GOT3 (cell line): ENCODE measurements at regions not wholly inside any gene's neighbourhood (a gene's known extent, or its start where the extent isn't known, plus 50 kb on each side); places are given as distances from the start of the nearest gene placed in this dataset.
A peak's percentile ranks its signal among the peaks of the same experiment; 100 is the strongest.
"Not testable (repeated sequence)": the region's sequence is repeated elsewhere in the genome, so short reads cannot be mapped to it uniquely, and the experiment has no call there.

Source experiments
- DNase-seq: peaks from one replicate; lab custom pipeline; 2025; ENCODE audit warnings: mixed read lengths; lab: John Stamatoyannopoulos, UW

GRCh38 chr10:3959370-3960325, 174.6 kb upstream of the KLF6 start:
- no peak for DNase-seq

GRCh38 chr10:3958472-3958996, 173.5 kb upstream of the KLF6 start:
- no peak for DNase-seq

GRCh38 chr10:3955955-3956617, 171.1 kb upstream of the KLF6 start:
- DNase-seq: no peak

GRCh38 chr10:3955493-3955892, 170.5 kb upstream of the KLF6 start:
- no peak for DNase-seq

GRCh38 chr10:3954615-3955014, 169.6 kb upstream of the KLF6 start:
- no peak for DNase-seq

GRCh38 chr10:3954007-3954406, 169.0 kb upstream of the KLF6 start:
- DNase-seq: not testable (repeated sequence)

- DNase-seq: no peak
Observed at GRCh38 chr10:3951993-3952392, 167.0 kb upstream of the KLF6 start.

GRCh38 chr10:3950676-3951275, 165.8 kb upstream of the KLF6 start:
- no peak for DNase-seq

- DNase-seq: no peak
Observed at GRCh38 chr10:3949711-3950110, 164.7 kb upstream of the KLF6 start.

- no peak for DNase-seq
Observed at GRCh38 chr10:3948843-3949242, 163.8 kb upstream of the KLF6 start.

- no peak for DNase-seq
Observed at GRCh38 chr10:3946234-3947229, 161.5 kb upstream of the KLF6 start.

GRCh38 chr10:3945026-3945425, 160.0 kb upstream of the KLF6 start:
- no peak for DNase-seq

- no peak for DNase-seq
Observed at GRCh38 chr10:3944591-3944990, 159.6 kb upstream of the KLF6 start.

GRCh38 chr10:3943695-3944257, 158.8 kb upstream of the KLF6 start:
- DNase-seq: no peak

GRCh38 chr10:3942937-3943489, 158.0 kb upstream of the KLF6 start:
- no peak for DNase-seq

GRCh38 chr10:3941676-3942075, 156.7 kb upstream of the KLF6 start:
- DNase-seq: no peak

GRCh38 chr10:3936422-3937040, 151.5 kb upstream of the KLF6 start:
- no peak for DNase-seq

- DNase-seq: no peak
Observed at GRCh38 chr10:3935933-3936359, 150.9 kb upstream of the KLF6 start.

GRCh38 chr10:3935141-3935540, 150.1 kb upstream of the KLF6 start:
- peak; percentile 10 for DNase-seq

GRCh38 chr10:3933733-3934132, 148.7 kb upstream of the KLF6 start:
- DNase-seq: no peak
